CD4-positive, alpha-beta memory T cell (primary cell): ENCODE measurements at regions not wholly inside any gene's neighbourhood (a gene's known extent, or its start where the extent isn't known, plus 50 kb on each side); places are given as distances from the start of the nearest gene placed in this dataset.
"Not testable (repeated sequence)": the region's sequence is repeated elsewhere in the genome, so short reads cannot be mapped to it uniquely, and the experiment has no call there.

ENCODE experiments used
- CTCF ChIA-PET: fragments of 350-600 bp; sonication (Branson Sonifier 250); formaldehyde crosslinking; loops from one replicate; lab custom pipeline; 2021; ENCODE audit warnings: inconsistent platforms; ENCODE audit not compliant: partially characterized antibody; lab: Charles Lee
- POLR2A ChIA-PET: fragments of 350-600 bp; sonication (Branson Sonifier 250); formaldehyde crosslinking; loops from one replicate; lab custom pipeline; 2021; ENCODE audit not compliant: partially characterized antibody; lab: Charles Lee
- DNase-seq, 5 donors: peaks; one replicate each; pipeline versions ENCODE4 v3.0.0 to v3.0.0-alpha.2; 2020 to 2022; ENCODE audit warnings: mixed read lengths in 1 of 5
- H3K27ac ChIP-seq: one replicate; pipeline ENCODE4 v1.7.0; 2013; ENCODE audit warnings: low read depth, low read length
- H3K27me3 ChIP-seq: 2 replicates; pipeline ENCODE4 v1.7.0; 2013; ENCODE audit warnings: mild to moderate bottlenecking, low read length, moderate library complexity; ENCODE audit not compliant: insufficient read depth
- H3K36me3 ChIP-seq: 2 replicates; pipeline ENCODE4 v1.7.0; 2013; ENCODE audit warnings: mild to moderate bottlenecking, low read length, moderate library complexity; ENCODE audit not compliant: insufficient read depth
- H3K4me1 ChIP-seq: 2 replicates; pipeline ENCODE4 v1.7.0; 2013; ENCODE audit warnings: mild to moderate bottlenecking, low read length, moderate library complexity; ENCODE audit not compliant: insufficient read depth
- H3K4me3 ChIP-seq, 2 donors: one replicate each; pipeline ENCODE4 v1.7.0; 2013; ENCODE audit warnings: low read length in 2 of 2, mild to moderate bottlenecking in 1 of 2
- H3K9me3 ChIP-seq, 2 donors: one replicate each; pipeline ENCODE4 v1.7.0; 2013; ENCODE audit warnings: low read length in 2 of 2, control low read depth in 1 of 2; ENCODE audit not compliant: control insufficient read depth in 1 of 2
- H3K27ac Mint-ChIP-seq, 7 donors: one replicate each; pipeline ENCODE4 v1.8.0; 2020 to 2021; ENCODE audit warnings: mixed read lengths in 7 of 7, mild to moderate bottlenecking in 6 of 7, inconsistent platforms in 3 of 7, moderate library complexity in 3 of 7
- H3K27me3 Mint-ChIP-seq, 2 donors: one replicate each; pipeline ENCODE4 v1.8.0; 2020 to 2021; ENCODE audit warnings: mixed read lengths in 2 of 2
- H3K36me3 Mint-ChIP-seq, 2 donors: one replicate each; pipeline ENCODE4 v1.8.0; 2020 to 2021; ENCODE audit warnings: mixed read lengths in 2 of 2, inconsistent platforms in 1 of 2, mild to moderate bottlenecking in 1 of 2
- H3K4me1 Mint-ChIP-seq, 4 donors: one replicate each; pipeline ENCODE4 v1.8.0; 2020 to 2021; ENCODE audit warnings: mixed read lengths in 4 of 4, mild to moderate bottlenecking in 1 of 4
- H3K4me3 Mint-ChIP-seq, 8 donors: one replicate each; pipeline ENCODE4 v1.8.0; 2020 to 2021; ENCODE audit warnings: mixed read lengths in 8 of 8, mild to moderate bottlenecking in 7 of 8, moderate library complexity in 6 of 8, inconsistent platforms in 3 of 8
- H3K9me3 Mint-ChIP-seq, 8 donors: one replicate each; pipeline ENCODE4 v1.8.0; 2020 to 2021; ENCODE audit warnings: mixed read lengths in 8 of 8, mild to moderate bottlenecking in 5 of 8, inconsistent platforms in 3 of 8, moderate library complexity in 1 of 8
- intact Hi-C: fragments of 100-400 bp; cut with micrococcal nuclease; formaldehyde crosslinking; loops from one replicate; pipeline ENCODE4 v1.15.1; 2023

GRCh38 chr4:103289186-103289585, 91.0 kb upstream of the CENPE start:
- H3K27me3 Mint-ChIP-seq: no peaks in the 10 kb centered on the region
- H3K4me1 ChIP-seq: no peaks in the 10 kb centered on the region
- ChIA-PET CTCF (interaction anchor here (1.3 kb wide), 1 partner anchor 17 kb away, joined by 3 read pairs; no protein-coding TSS in a partner anchor), POLR2A (no interaction called here)
- H3K4me3 ChIP-seq: no peak overlapping the region
- H3K27me3 ChIP-seq: no peaks in the 10 kb centered on the region
- no peaks in the 10 kb centered on the region for H3K4me1 Mint-ChIP-seq
- DNase-seq: no peak
- no peak overlapping the region for H3K27ac ChIP-seq
- H3K4me3 Mint-ChIP-seq: no peak overlapping the region
- no peak overlapping the region for H3K27ac Mint-ChIP-seq
- H3K9me3 Mint-ChIP-seq: peaks cover 0 to 5% (median 0%) of the 10 kb centered on the region in 8 donors
- no peaks in the 10 kb centered on the region for H3K36me3 ChIP-seq
- intact Hi-C loops: no loop called here
- no peaks in the 10 kb centered on the region for H3K36me3 Mint-ChIP-seq
- H3K9me3 ChIP-seq: no peaks in the 10 kb centered on the region

DNA sequence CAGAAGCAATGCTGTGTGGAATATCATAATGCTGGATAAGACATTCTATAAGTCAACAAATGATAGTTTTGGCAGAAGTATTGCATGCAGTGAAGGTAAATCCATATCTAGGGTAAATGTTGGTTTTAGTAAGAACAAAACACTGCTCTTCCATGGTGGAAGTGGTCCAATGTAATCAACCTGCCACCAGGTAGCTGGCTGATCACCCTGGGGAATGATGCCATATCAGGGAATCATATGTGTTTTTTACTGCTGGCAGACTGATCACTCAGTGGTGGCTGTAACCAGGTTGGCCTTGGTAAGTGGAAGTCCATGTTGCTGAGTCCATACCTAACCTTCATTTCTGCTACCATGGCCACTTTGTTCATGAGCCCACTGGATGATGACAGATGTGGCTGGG, 74.0 kb upstream of the CENPE start:
- ChIA-PET CTCF (no interaction called here), POLR2A (no interaction called here)

DNA sequence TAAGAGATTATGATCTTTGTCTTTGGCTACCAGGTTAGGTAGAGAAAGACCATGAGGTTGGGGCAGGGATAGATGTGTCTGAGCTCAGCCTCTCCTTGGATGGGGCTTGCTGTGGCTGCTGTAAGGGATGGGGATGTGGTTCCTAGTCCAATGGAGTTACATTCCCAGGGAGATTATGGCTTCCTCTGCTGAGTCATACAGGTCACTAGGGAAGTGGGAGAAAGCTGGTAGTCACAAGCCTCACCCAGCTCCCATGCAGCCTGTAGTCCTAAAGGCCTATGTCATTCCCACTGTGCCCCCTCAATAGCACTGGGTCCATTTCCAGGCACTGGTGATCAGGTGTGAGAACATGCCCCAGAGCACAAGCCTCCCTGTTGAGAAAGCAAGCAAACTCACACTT, 70.6 kb upstream of the CENPE start:
- Mint-ChIP-seq H3K27ac (no peak overlapping the region), H3K4me1 (no peaks in the 10 kb centered on the region), H3K36me3 (no peaks in the 10 kb centered on the region), H3K4me3 (no peak overlapping the region), H3K27me3 (peaks cover 11 to 13% of the 10 kb centered on the region in 2 donors), H3K9me3 (peaks cover 0 to 6% (median 2%) of the 10 kb centered on the region in 8 donors)
- Histone ChIP-seq H3K36me3 (no peaks in the 10 kb centered on the region), H3K9me3 (peaks cover 0 to 3% of the 10 kb centered on the region in 2 donors), H3K4me3 (no peak overlapping the region), H3K27me3 (no peaks in the 10 kb centered on the region), H3K4me1 (no peaks in the 10 kb centered on the region), H3K27ac (no peak overlapping the region)
- intact Hi-C loops: no loop called here
- ChIA-PET CTCF (no interaction called here), POLR2A (no interaction called here)
- no peak for DNase-seq

More for the DNA sequence above, 74.0 kb upstream of the CENPE start:
- intact Hi-C loops: no loop called here
- Mint-ChIP-seq H3K27ac (no peak overlapping the region), H3K4me3 (no peak overlapping the region), H3K9me3 (peaks cover 0 to 7% (median 1%) of the 10 kb centered on the region in 8 donors), H3K36me3 (no peaks in the 10 kb centered on the region), H3K27me3 (peaks cover 3 to 5% of the 10 kb centered on the region in 2 donors), H3K4me1 (no peaks in the 10 kb centered on the region)
- Histone ChIP-seq H3K4me1 (no peaks in the 10 kb centered on the region), H3K27me3 (no peaks in the 10 kb centered on the region), H3K9me3 (peaks cover 0 to 3% of the 10 kb centered on the region in 2 donors), H3K36me3 (no peaks in the 10 kb centered on the region), H3K4me3 (no peak overlapping the region), H3K27ac (no peak overlapping the region)
- DNase-seq: no peak

GRCh38 chr4:103264905-103265304, 66.8 kb upstream of the CENPE start:
- Mint-ChIP-seq H3K4me3 (no peak overlapping the region), H3K9me3 (peaks cover 0 to 3% (median under 1%) of the 10 kb centered on the region in 8 donors), H3K36me3 (no peaks in the 10 kb centered on the region), H3K27me3 (peaks cover 13 to 14% of the 10 kb centered on the region in 2 donors), H3K27ac (no peak overlapping the region), H3K4me1 (no peaks in the 10 kb centered on the region)
- POLR2A ChIA-PET: no interaction called here
- CTCF ChIA-PET: no interaction called here
- Histone ChIP-seq H3K27ac (no peak overlapping the region), H3K4me3 (no peak overlapping the region), H3K36me3 (no peaks in the 10 kb centered on the region), H3K4me1 (no peaks in the 10 kb centered on the region), H3K9me3 (no peaks in the 10 kb centered on the region), H3K27me3 (no peaks in the 10 kb centered on the region)
- intact Hi-C loops: no loop called here
- DNase-seq: no peak

- H3K4me1 Mint-ChIP-seq, H3K9me3 Mint-ChIP-seq, DNase-seq, H3K27ac Mint-ChIP-seq, H3K36me3 ChIP-seq, H3K4me3 Mint-ChIP-seq, CTCF ChIA-PET, H3K27ac ChIP-seq, H3K27me3 ChIP-seq, H3K27me3 Mint-ChIP-seq, H3K36me3 Mint-ChIP-seq, POLR2A ChIA-PET, H3K9me3 ChIP-seq, H3K4me1 ChIP-seq, H3K4me3 ChIP-seq, intact Hi-C loops: not testable (repeated sequence)
Measured at GRCh38 chr4:103256068-103256467, 57.9 kb upstream of the CENPE start.
